Fibroblast of lung (primary cell): ENCODE measurements at regions not wholly inside any gene's neighbourhood (a gene's known extent, or its start where the extent isn't known, plus 50 kb on each side); places are given as distances from the start of the nearest gene placed in this dataset.
A peak's percentile ranks its signal among the peaks of the same experiment; 100 is the strongest.

Experiments used
- DNase-seq, 2 donors: peaks; one replicate each; pipeline versions ENCODE4 v3.0.0 to v3.0.0-alpha.2; 2010; ENCODE audit warnings: low read depth in 2 of 2
- H2AFZ ChIP-seq: 2 replicates; pipeline ENCODE4 v1.5.1; 2012; ENCODE audit warnings: low read length, control low read depth, inconsistent platforms
- H3K27ac ChIP-seq: 2 replicates; pipeline ENCODE4 v1.5.1; 2011; ENCODE audit warnings: low read length, control low read depth; ENCODE audit not compliant: insufficient read depth
- H3K27me3 ChIP-seq: 2 replicates; pipeline ENCODE4 v1.5.1; 2011; ENCODE audit warnings: mild to moderate bottlenecking, low read length; ENCODE audit not compliant: control insufficient read depth, insufficient read depth
- H3K36me3 ChIP-seq: 2 replicates; pipeline ENCODE4 v1.5.1; 2011; ENCODE audit warnings: low read length; ENCODE audit not compliant: control insufficient read depth, insufficient read depth
- H3K4me1 ChIP-seq: 2 replicates; pipeline ENCODE4 v1.5.1; 2011; ENCODE audit warnings: low read length; ENCODE audit not compliant: control insufficient read depth, insufficient read depth; ENCODE audit errors: extremely low read depth
- H3K4me2 ChIP-seq: 2 replicates; pipeline ENCODE4 v1.5.1; 2011; ENCODE audit warnings: low read length, control low read depth; ENCODE audit not compliant: insufficient read depth; ENCODE audit errors: extremely low read depth
- H3K4me3 ChIP-seq, 4 experiments: fragments of 200-600 bp in 1 of 4; sonication (generic) in 1 of 4; replicated peaks in 1 of 4; 2 replicates each; pipeline ENCODE4 v1.5.1; 2011 to 2016; ENCODE audit warnings: low read length in 4 of 4, low read depth in 3 of 4, mild to moderate bottlenecking in 3 of 4, control low read depth in 2 of 4, inconsistent platforms in 1 of 4, mixed read lengths in 1 of 4; ENCODE audit not compliant: insufficient read depth in 1 of 4; ENCODE audit errors: control extremely low read depth in 1 of 4
- H3K79me2 ChIP-seq: 2 replicates; pipeline ENCODE4 v1.5.1; 2012; ENCODE audit warnings: mild to moderate bottlenecking, low read length, inconsistent platforms; ENCODE audit not compliant: control insufficient read depth, insufficient read depth
- H3K9ac ChIP-seq: 2 replicates; pipeline ENCODE4 v1.5.1; 2011; ENCODE audit warnings: mild to moderate bottlenecking, low read length, control low read depth; ENCODE audit not compliant: insufficient read depth
- H3K9me3 ChIP-seq: 2 replicates; pipeline ENCODE4 v1.5.1; 2012; ENCODE audit warnings: low read depth, low read length; ENCODE audit not compliant: control insufficient read depth, insufficient read depth
- H4K20me1 ChIP-seq: 2 replicates; pipeline ENCODE4 v1.5.1; 2011; ENCODE audit warnings: low read length; ENCODE audit not compliant: control insufficient read depth, insufficient read depth; ENCODE audit errors: extremely low read depth
- EZH2 ChIP-seq: IDR thresholded peaks from 2 replicates; pipeline ENCODE4 v1.5.1; 2012; ENCODE audit warnings: low read length, control low read depth, mild to moderate bottlenecking; ENCODE audit errors: missing control alignments
- TF ChIP-seq, protein P1 (sequence below), 2 donors: IDR thresholded peaks in 1 of 2; conservative IDR thresholded peaks in 1 of 2; 1 replicate in 1 of 2; 2 replicates in 1 of 2; pipeline ENCODE4 v1.5.1; 2011 to 2012; ENCODE audit warnings: low read length in 2 of 2, control low read depth in 1 of 2, inconsistent platforms in 1 of 2, low read depth in 1 of 2, mild to moderate bottlenecking in 1 of 2

DNA sequence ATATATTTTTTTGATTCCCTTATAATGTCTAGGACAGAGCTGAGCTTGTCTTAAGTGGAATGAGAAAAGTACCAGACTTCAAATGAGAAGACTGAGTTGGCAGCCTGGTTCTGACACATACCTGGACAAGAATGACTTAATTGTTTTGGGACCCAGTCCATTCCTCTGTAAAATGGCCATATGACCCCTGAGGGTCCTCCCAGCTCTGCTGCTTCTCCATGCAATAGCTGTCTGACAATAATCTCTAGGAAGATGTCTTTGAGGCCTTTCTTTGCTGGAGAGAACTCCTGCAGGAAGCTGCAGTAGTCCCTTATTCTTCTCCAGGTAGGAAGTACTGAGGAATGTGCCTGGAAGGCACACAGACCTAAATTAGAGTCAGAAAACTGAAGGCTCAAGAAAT lies 55.9 kb upstream of the SLIT3 start:
- Histone ChIP-seq H2AFZ (no peak overlapping the region), H3K79me2 (no peaks in the 10 kb centered on the region), H4K20me1 (no peaks in the 10 kb centered on the region)

DNA sequence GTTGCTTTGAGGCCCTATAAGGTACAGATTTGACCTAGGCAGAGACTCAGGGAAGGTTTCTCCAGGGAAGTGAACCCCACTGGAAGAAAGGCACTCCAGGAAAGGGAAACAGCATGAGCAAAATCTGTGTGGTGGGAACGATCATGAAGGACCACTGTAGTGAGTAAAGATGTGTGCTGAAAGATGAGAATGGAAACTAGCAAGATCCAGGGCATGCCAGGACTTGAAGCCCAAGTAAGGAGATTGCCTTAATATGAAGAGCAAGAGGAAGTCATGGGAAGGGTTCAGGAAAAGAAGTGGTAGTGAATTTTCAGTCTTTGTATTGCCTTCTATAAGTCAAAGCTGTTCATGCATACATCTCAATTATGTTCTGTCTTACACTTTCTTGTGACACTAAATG lies 55.2 kb upstream of the SLIT3 start:
- Histone ChIP-seq H3K27me3 (no peaks in the 10 kb centered on the region), H3K27ac (no peak overlapping the region), H3K36me3 (no peaks in the 10 kb centered on the region), H3K4me2 (no peak overlapping the region), H3K79me2 (no peaks in the 10 kb centered on the region), H2AFZ (no peak overlapping the region), H3K9me3 (no peaks in the 10 kb centered on the region), H3K9ac (no peak overlapping the region), H4K20me1 (no peaks in the 10 kb centered on the region), H3K4me3 (no peak overlapping the region), H3K4me1 (no peaks in the 10 kb centered on the region)
- TF ChIP-seq EZH2, result no peak
- TF ChIP-seq, protein P1, sequence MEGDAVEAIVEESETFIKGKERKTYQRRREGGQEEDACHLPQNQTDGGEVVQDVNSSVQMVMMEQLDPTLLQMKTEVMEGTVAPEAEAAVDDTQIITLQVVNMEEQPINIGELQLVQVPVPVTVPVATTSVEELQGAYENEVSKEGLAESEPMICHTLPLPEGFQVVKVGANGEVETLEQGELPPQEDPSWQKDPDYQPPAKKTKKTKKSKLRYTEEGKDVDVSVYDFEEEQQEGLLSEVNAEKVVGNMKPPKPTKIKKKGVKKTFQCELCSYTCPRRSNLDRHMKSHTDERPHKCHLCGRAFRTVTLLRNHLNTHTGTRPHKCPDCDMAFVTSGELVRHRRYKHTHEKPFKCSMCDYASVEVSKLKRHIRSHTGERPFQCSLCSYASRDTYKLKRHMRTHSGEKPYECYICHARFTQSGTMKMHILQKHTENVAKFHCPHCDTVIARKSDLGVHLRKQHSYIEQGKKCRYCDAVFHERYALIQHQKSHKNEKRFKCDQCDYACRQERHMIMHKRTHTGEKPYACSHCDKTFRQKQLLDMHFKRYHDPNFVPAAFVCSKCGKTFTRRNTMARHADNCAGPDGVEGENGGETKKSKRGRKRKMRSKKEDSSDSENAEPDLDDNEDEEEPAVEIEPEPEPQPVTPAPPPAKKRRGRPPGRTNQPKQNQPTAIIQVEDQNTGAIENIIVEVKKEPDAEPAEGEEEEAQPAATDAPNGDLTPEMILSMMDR (conservative IDR thresholded peaks at IDR 0.05 in 1 of 2, IDR thresholded peaks at IDR 0.05 in 1 of 2; ENCODE audit: low read depth in 1 of 2, low read length in 2 of 2), result no peak
- DNase-seq, result no peak

More for the DNA sequence above, 55.9 kb upstream of the SLIT3 start:
- Histone ChIP-seq H3K4me2 (no peak overlapping the region), H3K27ac (no peak overlapping the region), H3K9ac (no peak overlapping the region), H3K4me1 (no peaks in the 10 kb centered on the region), H3K4me3 (no peak overlapping the region), H3K36me3 (no peaks in the 10 kb centered on the region), H3K27me3 (no peaks in the 10 kb centered on the region), H3K9me3 (no peaks in the 10 kb centered on the region)
- no peak for TF ChIP-seq EZH2
- TF ChIP-seq, protein P1 (conservative IDR thresholded peaks at IDR 0.05 in 1 of 2, IDR thresholded peaks at IDR 0.05 in 1 of 2; ENCODE audit: low read depth in 1 of 2, low read length in 2 of 2), result no peak
- no peak for DNase-seq

DNA sequence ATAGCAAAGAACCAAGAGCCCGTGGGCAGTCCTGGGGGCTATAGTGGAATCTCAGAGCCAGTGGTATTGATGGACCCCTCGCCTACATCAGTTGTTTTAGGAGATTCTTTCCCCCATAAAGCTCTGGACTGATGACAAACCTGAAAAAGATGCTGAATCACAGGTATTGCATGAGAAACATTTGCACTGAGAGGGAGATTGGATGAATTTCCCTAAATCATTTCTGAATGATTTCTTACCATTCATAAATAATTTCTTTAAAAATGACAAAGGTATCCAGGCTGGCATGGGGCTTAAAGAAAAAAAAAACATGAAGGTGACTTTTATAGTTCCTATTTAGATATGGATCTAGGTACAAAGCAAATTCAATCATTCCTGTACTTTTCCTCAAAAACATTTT lies 54.0 kb upstream of the SLIT3 start:
- Histone ChIP-seq H3K9ac (no peak overlapping the region), H3K4me2 (no peak overlapping the region), H3K9me3 (no peaks in the 10 kb centered on the region), H3K4me1 (peaks cover 7% of the 10 kb centered on the region), H3K27me3 (no peaks in the 10 kb centered on the region), H3K36me3 (no peaks in the 10 kb centered on the region), H2AFZ (no peak overlapping the region), H3K27ac (no peak overlapping the region), H3K4me3 (no peak overlapping the region), H3K79me2 (no peaks in the 10 kb centered on the region), H4K20me1 (no peaks in the 10 kb centered on the region)
- no peak for TF ChIP-seq EZH2
- TF ChIP-seq, protein P1 (conservative IDR thresholded peaks at IDR 0.05 in 1 of 2, IDR thresholded peaks at IDR 0.05 in 1 of 2; ENCODE audit: low read depth in 1 of 2, low read length in 2 of 2), result no peak
- DNase-seq, result peak in 1 of 2 donors; percentile 44
